ENCODE measurements at regions not wholly inside any gene's neighbourhood (a gene's known extent, or its start where the extent isn't known, plus 50 kb on each side); places are given as distances from the start of the nearest gene placed in this dataset.
"Not testable (repeated sequence)": the region's sequence is repeated elsewhere in the genome, so short reads cannot be mapped to it uniquely, and the experiment has no call there.

DNA sequence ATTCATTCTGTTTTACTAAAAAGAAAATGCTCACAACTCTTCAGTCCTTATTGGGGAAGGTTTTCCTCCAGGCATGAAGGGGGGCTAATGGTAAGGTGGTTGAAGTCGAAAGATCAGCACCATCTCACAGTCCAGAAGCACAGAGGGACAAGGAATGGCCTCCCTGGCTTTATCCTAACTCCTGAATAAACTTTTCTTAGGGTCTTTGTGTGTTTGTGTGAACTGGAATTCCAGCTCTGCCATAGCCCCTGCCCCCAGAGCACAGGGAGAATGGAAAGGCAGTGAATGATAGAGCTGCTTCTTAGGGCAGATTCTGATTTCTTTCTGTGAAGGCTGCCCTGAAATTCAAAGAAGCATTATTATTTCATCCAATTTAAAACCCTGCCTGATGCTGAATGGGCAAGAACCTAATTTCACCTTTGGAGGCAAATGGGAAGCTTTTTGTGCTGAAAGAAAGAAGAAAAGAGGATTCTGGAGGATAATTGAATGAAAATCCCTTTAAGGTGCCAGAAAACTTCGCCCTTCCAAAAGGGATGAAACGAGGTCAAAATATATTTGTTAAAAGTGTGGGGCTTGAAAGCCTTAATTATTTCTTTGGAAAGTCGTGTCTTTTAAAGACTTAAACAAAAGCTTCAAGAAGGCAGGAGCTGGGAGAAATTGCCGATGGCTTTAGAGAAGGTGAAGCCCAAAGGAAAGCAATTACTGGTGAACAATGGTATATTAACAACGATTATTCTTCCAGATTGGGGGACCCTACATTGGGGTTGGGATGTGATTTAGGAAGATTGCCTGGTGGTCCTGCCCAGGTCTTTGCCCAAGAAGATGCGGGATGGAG, 259.9 kb upstream of the RGMA start:
- no peaks in the 10 kb centered on the region for H3K36me3 Mint-ChIP-seq (ENCODE audit: unreplicated experiment)
- H3K27ac Mint-ChIP-seq (ENCODE audit: unreplicated experiment), result no peak overlapping the region
- peaks cover 5% of the 10 kb centered on the region for H3K4me1 Mint-ChIP-seq (ENCODE audit: low read depth, unreplicated experiment)
- TF ChIP-seq, protein P1, sequence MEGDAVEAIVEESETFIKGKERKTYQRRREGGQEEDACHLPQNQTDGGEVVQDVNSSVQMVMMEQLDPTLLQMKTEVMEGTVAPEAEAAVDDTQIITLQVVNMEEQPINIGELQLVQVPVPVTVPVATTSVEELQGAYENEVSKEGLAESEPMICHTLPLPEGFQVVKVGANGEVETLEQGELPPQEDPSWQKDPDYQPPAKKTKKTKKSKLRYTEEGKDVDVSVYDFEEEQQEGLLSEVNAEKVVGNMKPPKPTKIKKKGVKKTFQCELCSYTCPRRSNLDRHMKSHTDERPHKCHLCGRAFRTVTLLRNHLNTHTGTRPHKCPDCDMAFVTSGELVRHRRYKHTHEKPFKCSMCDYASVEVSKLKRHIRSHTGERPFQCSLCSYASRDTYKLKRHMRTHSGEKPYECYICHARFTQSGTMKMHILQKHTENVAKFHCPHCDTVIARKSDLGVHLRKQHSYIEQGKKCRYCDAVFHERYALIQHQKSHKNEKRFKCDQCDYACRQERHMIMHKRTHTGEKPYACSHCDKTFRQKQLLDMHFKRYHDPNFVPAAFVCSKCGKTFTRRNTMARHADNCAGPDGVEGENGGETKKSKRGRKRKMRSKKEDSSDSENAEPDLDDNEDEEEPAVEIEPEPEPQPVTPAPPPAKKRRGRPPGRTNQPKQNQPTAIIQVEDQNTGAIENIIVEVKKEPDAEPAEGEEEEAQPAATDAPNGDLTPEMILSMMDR (IDR thresholded peaks at IDR 0.05; ENCODE audit: partially characterized antibody, unreplicated experiment), result no peak
- DNase-seq, result no peak
- H3K9me3 Mint-ChIP-seq (ENCODE audit: unreplicated experiment), result no peaks in the 10 kb centered on the region
- peaks cover 10% of the 10 kb centered on the region for H3K27me3 Mint-ChIP-seq (ENCODE audit: unreplicated experiment)
- H3K4me3 Mint-ChIP-seq (ENCODE audit: unreplicated experiment), result no peak overlapping the region

DNA sequence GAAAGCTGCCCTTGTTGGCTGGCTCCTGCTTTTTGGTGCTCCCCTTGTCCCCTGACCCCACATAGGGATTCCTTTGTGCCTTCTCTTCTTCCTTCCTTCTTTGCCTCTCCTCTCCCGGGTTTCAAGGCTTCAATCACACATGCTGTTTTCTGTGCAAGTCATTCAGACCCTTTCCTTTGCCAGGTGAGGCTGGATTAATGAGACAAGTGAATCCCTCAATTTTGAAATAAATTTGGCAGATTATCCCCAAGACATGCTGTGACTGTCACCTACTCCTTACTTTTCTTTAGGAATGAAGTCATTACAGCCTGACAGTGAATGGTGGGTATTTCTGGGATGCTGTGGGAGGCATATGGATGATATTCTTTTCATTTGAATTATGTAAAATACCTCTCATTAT, 259.0 kb upstream of the RGMA start:
- H3K9me3 Mint-ChIP-seq (ENCODE audit: unreplicated experiment), result no peaks in the 10 kb centered on the region
- peaks cover 5% of the 10 kb centered on the region for H3K4me1 Mint-ChIP-seq (ENCODE audit: low read depth, unreplicated experiment)
- H3K27me3 Mint-ChIP-seq (ENCODE audit: unreplicated experiment), result peaks cover 8% of the 10 kb centered on the region
- TF ChIP-seq, protein P1 (IDR thresholded peaks at IDR 0.05; ENCODE audit: partially characterized antibody, unreplicated experiment), result no peak
- no peak for DNase-seq
- no peak overlapping the region for H3K27ac Mint-ChIP-seq (ENCODE audit: unreplicated experiment)
- H3K36me3 Mint-ChIP-seq (ENCODE audit: unreplicated experiment), result no peaks in the 10 kb centered on the region
- no peak overlapping the region for H3K4me3 Mint-ChIP-seq (ENCODE audit: unreplicated experiment)

DNA sequence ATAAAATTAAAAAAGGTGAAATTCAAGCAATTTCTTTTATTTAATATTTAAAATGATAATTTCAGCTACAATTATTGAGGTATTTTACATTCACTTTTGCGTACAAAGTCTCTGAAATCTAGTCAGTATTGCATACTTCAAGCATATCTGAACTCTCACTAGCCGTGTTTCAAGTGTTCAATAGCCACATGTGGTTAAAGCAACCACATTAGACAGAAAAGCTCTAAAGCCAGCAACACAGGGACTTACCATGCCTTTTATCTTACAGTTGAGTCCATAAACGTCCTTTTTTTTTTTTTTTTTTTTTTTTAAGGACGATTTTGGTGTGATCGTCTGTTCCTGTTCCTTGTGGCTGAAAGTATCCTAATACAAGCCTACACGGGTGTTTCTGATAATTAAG, 257.0 kb upstream of the RGMA start:
- Mint-ChIP-seq H3K4me3 (ENCODE audit: unreplicated experiment) (no peak overlapping the region), H3K27ac (ENCODE audit: unreplicated experiment) (no peak overlapping the region), H3K4me1 (ENCODE audit: low read depth, unreplicated experiment) (peaks cover 6% of the 10 kb centered on the region), H3K27me3 (ENCODE audit: unreplicated experiment) (peaks cover 6% of the 10 kb centered on the region), H3K36me3 (ENCODE audit: unreplicated experiment) (no peaks in the 10 kb centered on the region), H3K9me3 (ENCODE audit: unreplicated experiment) (no peaks in the 10 kb centered on the region)
- TF ChIP-seq, protein P1 (IDR thresholded peaks at IDR 0.05; ENCODE audit: partially characterized antibody, unreplicated experiment), result no peak
- DNase-seq, result no peak

DNA sequence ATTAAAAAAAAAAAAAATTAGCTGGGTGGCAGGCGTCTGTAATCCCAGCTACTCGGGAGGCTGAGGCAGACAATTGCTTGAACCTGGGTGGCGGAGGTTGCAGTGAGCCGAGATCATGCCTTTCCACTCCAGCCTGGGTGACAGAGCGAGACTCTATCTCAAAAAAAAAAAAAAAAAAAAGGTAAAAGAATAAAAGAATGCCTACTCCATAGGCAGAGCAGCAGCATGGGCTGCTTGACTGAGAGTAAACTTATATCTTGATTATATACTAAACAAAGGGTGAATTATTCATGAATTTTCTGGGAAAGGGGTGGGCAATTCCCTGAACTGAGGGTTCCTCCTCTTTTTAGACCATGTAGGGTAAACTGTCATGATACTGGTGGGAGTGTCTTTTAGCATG, 254.4 kb upstream of the RGMA start:
- not testable (repeated sequence) for H3K36me3 Mint-ChIP-seq (ENCODE audit: unreplicated experiment); DNase-seq; H3K4me3 Mint-ChIP-seq (ENCODE audit: unreplicated experiment); H3K27ac Mint-ChIP-seq (ENCODE audit: unreplicated experiment); H3K27me3 Mint-ChIP-seq (ENCODE audit: unreplicated experiment); H3K4me1 Mint-ChIP-seq (ENCODE audit: low read depth, unreplicated experiment); H3K9me3 Mint-ChIP-seq (ENCODE audit: unreplicated experiment)

DNA sequence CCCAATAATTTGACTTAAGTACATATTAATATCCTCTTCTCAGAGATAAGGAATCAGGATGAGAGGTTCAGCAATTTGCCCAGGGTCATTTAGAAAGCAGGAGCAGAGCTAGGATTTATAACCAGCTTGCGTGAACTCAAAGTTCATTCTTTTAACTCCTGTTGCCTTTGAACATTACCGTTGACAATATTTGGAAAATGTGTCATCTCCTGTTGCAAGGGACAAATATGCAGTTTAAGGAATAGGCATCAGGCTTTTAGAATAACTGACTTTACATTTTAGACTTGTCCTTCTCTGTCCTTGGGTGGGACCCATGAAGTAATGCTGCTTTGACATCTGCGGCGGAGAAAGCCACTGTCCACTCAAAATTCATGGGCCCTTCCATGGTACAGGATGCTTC, 252.2 kb upstream of the RGMA start:
- DNase-seq, result no peak
- Mint-ChIP-seq H3K4me1 (ENCODE audit: low read depth, unreplicated experiment) (peaks cover 3% of the 10 kb centered on the region), H3K27ac (ENCODE audit: unreplicated experiment) (no peak overlapping the region), H3K4me3 (ENCODE audit: unreplicated experiment) (no peak overlapping the region), H3K9me3 (ENCODE audit: unreplicated experiment) (peaks cover 4% of the 10 kb centered on the region), H3K36me3 (ENCODE audit: unreplicated experiment) (no peaks in the 10 kb centered on the region), H3K27me3 (ENCODE audit: unreplicated experiment) (no peaks in the 10 kb centered on the region)
- TF ChIP-seq, protein P1 (IDR thresholded peaks at IDR 0.05; ENCODE audit: partially characterized antibody, unreplicated experiment), result no peak
